ENCODE measurements at regions not wholly inside any gene's neighbourhood (a gene's known extent, or its start where the extent isn't known, plus 50 kb on each side); places are given as distances from the start of the nearest gene placed in this dataset.

GRCh38 chr6:113595911-113596376 is 261.2 kb upstream of the MARCKS start:
- no peak for FAIRE-seq

- FAIRE-seq = peak; percentile 69
These were observed 260.5 kb upstream of the MARCKS start for GRCh38 chr6:113596387-113597230.

GRCh38 chr6:113597231-113597583 is 259.9 kb upstream of the MARCKS start:
- no peak for FAIRE-seq

- no peak for FAIRE-seq
These were observed 258.4 kb upstream of the MARCKS start for GRCh38 chr6:113598786-113599185.

GRCh38 chr6:113599444-113599843 is 257.7 kb upstream of the MARCKS start:
- FAIRE-seq = no peak

GRCh38 chr6:113600551-113601339 is 256.4 kb upstream of the MARCKS start:
- no peak for FAIRE-seq

- no peak for FAIRE-seq
These were observed 249.2 kb upstream of the MARCKS start for GRCh38 chr6:113607821-113608545.

GRCh38 chr6:113610377-113610988 is 246.7 kb upstream of the MARCKS start:
- FAIRE-seq = no peak

- no peak for FAIRE-seq
These were observed 240.4 kb upstream of the MARCKS start for GRCh38 chr6:113616701-113617274.

- no peak for FAIRE-seq
These were observed 238.1 kb upstream of the MARCKS start for GRCh38 chr6:113619077-113619476.

GRCh38 chr6:113620386-113620785 is 236.8 kb upstream of the MARCKS start:
- FAIRE-seq = no peak

- FAIRE-seq = no peak
These were observed 234.9 kb upstream of the MARCKS start for GRCh38 chr6:113622254-113622653.

GRCh38 chr6:113623129-113623528 is 234.0 kb upstream of the MARCKS start:
- FAIRE-seq = no peak

- peak; percentile 66 for FAIRE-seq
These were observed 231.3 kb upstream of the MARCKS start for GRCh38 chr6:113625850-113626249.

GRCh38 chr6:113626475-113626874 is 230.7 kb upstream of the MARCKS start:
- FAIRE-seq = no peak

- FAIRE-seq = no peak
These were observed 229.7 kb upstream of the MARCKS start for GRCh38 chr6:113627480-113627879.

GRCh38 chr6:113629256-113629655 is 227.9 kb upstream of the MARCKS start:
- no peak for FAIRE-seq

- peak; percentile 68 for FAIRE-seq
These were observed 227.0 kb upstream of the MARCKS start for GRCh38 chr6:113629975-113630737.

- peak; percentile 75 for FAIRE-seq
These were observed 226.2 kb upstream of the MARCKS start for GRCh38 chr6:113630738-113631535.

GRCh38 chr6:113631666-113632065 is 225.5 kb upstream of the MARCKS start:
- no peak for FAIRE-seq

Data from islet of Langerhans (tissue), 1 donor.